ENCODE measurements at regions not wholly inside any gene's neighbourhood (a gene's known extent, or its start where the extent isn't known, plus 50 kb on each side); places are given as distances from the start of the nearest gene placed in this dataset.

DNA sequence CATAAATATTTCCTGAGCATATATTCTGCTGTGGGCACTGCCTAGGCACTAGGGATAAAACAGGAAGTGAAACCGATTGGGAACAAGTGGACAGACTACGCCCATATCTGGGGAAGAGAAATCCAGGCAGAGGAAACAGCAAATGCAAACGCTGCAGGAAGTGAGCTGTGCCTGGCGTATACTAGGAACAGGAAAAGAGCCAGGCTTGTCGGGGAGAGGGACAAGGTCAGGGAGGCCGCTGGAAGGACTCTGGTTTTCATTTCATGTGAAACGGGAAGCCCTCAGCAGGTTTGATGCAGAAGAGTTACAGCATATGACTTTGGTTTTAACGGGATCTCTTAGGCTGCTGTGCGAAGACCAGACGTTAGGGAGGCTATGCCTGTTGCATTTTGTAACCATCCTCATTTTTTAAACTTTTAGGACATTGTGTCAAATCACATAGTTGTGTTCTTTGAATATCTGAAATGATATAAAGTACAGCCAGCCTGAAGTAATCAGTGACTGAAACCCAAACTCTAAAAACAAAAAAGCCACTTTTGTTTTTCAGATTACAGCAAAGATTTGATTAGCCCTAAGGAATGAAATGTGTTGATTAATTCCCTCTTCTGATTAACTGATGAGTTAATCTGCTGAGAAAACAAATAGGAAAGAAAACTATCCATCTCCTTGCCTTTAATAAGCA lies 110.2 kb upstream of the PIEZO2 start:
- DNase-seq: no peak

DNA sequence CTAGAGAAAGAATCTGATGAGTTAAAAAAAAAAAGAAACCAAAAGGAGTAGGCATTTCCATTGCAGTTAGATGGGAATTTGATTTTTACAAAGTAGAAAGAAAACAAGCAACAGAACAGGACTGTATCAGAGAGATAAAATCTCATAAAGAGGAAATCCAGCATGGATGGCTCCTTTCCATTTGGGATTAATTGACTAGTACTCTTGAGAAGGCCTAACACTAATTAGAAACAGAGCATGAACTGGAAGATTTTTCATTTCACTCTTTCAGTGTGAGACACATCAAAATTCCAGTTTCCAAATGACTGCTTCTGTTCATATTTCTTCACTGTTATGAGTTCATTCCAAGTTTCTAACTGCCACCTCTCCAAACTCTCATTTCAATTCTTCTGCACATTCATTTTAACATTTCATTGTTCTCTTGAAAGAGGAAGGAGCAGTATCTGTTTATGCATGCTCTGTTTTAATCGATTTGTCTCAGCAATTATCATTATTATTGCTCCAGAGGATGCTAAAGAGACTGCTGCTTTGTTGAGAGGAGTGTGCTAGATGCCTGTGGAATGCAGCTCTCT lies 108.8 kb upstream of the PIEZO2 start:
- DNase-seq: no peak

DNA sequence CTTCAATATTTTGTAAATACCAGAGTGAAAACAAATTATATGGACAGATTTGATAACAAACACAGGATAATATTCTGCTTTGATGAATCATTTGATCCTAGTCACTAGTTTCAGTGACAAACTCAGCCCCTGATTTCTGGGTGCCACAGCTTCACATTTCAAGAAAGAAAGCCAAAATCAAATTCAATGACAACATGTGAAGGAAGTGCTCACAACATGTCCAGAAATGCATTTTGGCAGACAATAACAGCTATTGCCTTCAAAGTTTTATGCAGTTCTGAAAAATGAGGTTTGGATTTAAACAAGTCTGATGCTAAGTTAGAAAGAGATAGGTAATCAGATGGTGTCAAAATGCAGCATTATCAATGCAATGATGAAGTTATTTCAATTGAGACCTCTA lies 106.9 kb upstream of the PIEZO2 start:
- DNase-seq: no peak

DNA sequence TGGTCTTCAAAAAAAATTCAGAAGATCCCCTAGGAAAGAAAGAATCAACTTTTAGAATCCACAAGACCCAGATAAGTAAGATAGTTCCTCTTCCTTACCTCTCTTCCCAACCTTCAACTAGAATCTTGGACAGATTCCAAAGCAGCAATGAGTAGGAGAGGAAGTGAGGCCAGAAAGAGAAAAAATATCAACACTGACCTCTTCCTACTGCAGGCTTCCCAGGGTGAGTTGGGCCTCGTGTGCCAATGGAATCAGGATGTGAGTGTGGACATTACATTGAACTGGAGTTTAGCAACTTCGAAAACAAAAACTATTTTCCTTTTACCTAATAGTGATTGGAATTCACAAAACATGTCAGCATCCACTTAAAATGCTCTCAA lies 102.5 kb upstream of the PIEZO2 start:
- no peak for DNase-seq

DNA sequence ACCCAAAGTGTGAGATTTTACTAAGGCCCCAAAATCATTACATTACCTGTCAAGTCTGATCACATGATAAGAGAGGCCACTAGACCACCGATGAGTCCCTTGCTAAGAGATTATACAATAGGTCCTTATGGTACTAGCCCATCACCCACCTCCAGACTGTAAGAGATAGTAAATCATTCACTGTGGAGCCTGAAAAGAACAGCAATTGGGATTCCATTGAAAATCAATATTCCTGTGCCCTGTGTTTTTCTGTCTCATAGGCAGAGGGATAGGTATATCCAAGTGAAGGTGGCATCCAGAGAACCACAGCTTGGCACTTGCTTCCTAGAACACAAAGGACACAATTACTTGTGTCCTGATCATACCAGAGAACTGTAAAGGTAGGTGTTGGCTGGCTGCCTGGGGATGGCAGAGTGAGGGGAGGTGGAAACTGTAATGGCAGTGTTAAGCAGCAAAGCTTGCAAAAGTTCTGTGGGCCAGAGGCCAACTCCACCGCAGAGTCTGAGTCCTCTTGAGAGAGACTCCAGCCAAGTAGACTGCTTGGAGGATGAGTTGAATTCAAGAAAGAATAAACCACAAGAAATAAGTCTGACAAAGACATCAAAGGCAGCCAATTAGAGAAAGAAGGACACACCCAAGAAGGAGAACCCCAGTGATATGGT lies 102.0 kb upstream of the PIEZO2 start:
- no peak for DNase-seq

DNA sequence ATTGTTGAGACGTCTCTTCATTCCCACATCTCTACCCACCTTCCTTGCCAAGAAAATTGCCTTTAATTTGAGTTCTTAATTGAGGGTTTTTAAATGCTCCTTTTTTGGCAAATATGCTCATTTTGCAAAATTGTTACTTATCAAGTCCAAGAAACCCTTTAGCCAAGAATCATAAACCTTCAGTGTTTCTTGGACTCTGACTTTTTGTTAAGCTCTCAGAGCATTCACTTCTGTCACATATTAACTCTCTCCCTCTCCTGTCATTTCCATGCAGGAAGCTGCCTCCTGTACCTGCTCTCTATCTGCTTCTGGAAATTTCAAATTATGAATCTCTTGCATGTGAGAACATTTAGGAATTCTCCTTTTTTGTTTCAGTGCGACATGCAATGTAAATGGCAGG lies 100.0 kb upstream of the PIEZO2 start:
- DNase-seq: no peak

DNA sequence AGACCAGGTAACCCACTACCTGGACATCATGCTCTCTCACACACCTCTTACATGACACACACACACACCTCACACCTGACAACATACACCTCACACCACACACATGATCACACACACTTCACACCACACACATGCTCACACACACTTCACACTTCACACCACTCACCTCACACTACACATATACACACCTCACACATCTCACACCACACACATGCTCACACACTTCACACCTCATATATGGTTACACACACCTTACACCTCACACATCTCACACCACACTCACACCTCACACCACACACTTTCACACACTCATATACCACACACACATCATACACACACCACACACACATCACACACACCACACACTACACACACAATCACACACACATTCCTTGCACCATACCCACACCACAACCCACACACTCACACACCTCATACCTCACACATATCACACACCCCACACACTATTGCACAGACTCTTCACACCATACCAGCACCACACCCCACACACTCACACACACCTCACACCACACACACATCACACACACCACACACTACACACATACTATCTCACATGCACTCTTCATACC lies 98.1 kb upstream of the PIEZO2 start:
- DNase-seq: no peak

DNA sequence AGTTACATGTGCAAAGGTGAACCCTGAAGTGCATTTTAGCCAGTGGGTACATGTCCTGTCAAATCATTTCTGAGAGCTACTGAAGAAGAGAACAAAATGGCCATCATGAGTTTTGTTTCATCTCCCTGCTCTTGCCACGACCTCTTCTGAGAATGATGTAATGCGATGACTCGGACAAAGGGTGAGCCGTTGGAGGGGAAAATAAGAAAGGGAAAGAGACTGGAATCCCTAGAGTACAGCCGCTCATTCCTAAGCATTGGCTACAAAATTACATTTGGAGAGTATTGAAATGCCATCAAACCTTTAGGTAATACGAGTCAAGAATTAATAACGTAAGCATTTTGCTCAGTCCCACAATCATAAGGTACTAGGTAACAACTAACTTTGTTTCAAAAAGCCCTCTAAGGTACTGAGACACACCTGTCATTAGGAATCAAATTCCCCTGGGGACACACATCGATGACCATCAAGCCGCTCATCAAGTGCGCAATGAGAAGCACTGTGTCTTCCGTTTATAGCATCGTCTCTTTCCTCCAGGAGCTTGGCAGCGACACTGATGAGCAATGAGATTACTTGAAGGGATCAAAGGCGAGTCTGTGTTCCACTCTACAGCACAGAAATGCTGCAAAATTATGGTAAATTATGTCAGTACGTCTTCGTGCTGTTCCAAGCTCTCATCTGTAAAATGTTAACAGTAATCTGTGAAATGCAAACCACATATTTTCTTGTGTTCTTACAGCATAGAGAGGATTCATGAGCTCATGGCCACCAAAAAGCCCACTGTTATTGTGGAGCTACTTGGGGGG lies 97.3 kb upstream of the PIEZO2 start:
- DNase-seq: no peak

DNA sequence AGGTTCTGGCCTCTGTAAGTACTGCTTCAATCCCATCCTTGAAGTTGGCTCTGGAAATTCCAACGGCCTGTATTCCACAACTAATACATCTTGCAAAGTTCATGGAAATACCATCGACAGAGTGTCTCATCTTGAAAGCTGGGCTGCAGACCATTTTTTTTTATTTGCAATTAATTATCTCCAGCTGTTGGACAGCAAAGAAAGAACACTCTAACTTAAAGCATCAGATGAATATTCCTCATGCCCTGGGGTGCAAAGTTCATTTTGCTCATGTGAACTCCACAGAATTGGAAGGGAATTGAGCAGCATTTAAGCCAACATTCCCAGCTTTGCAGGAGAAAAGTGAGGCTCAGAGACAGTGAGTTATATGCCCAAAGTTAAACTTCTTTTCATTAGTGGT lies 96.5 kb upstream of the PIEZO2 start:
- no peak for DNase-seq

DNA sequence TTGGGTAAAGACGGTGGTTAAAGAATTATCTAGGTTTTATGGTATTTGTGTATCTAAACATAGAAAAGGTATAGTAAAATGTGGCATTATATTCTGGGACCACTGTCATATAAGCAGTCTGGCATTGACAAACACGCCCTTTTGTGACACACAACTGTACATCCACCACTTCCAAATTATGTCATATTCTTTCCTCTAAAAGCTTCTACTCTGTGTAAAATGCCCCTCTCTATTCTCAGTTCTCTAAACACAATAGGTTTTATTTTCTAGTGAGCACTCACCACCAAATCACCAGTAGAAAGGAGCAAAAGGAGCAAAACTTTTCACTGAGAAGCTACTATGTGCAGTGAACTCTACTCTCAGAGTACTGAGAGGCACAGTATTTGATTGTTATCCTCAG lies 88.1 kb upstream of the PIEZO2 start:
- DNase-seq: no peak

DNA sequence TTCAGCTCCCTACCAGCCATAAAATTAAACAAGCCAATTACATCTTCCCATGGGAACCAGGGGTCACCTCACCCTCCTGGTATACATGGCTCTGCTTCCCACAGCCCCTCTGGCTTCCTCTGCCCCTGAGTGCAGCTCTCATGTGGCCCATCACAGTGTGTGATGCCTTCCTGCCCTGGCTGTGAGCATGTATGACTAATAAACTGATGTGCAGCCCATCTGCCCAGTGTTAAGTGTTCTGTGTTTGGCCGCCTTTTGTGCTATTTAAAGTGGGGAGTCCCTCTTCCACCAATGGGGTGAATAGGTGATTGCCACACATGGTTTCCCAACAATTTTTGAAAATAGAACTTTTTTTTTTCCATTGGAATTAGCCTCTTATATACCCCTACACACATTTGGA lies 87.7 kb upstream of the PIEZO2 start:
- DNase-seq: no peak

DNA sequence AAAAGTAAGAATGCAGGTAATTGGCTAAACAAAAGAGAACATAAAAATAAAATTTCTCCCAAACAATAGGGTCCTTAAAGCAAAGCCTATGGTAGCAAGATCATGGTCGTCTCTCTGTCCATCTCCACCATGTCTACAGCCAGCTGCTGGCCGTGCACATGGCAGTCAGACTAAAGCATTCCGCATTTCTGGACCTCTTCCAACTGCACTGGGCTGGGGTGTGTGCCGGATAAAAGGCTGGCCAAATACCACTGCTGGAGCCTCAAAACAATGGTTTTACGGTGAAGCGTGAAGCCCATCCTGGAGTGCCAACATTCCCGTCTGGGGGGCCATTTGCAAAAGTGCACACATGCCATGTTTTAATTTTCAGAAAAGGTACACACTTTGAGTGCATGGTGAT lies 74.8 kb upstream of the PIEZO2 start:
- DNase-seq: no peak

DNA sequence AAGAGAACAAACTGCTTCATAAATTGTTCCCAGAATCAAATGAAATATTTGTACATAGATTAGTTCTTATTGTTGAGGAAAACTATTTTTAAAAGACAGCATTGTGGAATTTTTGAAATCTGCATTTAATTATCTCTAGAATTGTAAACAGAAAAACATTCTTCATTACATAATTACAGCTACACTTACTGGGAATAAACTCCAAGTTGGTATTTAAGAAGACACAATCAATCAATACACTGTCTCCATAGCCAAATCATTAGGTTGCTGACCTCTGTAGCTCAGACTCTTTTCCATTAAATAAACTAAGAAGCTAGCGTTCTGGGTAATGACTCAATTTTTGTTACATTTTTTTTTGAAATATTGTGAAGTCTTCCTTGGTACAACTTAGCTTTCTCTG lies 70.2 kb upstream of the PIEZO2 start:
- no peak for DNase-seq

DNA sequence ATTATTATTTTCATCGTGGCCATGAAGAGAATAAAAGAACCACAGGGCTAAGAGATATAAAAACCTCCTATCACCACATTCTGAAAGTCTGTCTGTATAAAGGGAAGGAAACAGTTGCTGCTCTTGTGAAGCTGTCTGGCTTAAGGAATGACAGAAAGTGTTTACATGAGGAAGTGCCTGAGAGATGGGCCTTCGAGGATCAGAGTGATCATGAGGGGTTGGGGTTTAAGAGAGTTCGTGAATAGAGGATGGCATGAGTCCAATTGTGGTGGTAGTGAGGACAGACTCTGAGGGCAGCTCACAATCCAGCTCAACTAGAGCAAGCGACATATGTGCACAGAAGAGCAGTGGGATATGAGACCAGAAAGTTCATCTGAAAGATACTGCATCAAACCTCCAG lies 65.8 kb upstream of the PIEZO2 start:
- DNase-seq: no peak

DNA sequence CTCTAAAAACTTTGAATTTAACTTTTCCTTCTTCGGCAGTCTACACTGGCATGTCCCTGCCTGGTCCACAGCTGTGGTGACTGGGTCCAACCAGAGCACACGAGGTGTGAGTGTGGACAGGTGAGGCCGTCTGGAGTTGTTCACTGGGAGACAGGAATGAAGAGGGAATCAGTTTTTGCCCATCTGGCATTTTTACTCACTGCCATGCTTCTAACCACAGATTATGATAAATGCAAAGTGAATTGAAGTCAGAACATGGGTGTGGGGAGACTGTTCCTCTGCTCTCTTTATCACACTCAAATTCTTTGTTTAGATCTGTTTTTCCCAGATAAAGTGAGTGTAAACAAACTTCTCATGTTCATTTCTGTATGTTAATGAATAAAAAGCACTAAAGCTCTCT lies 54.7 kb upstream of the PIEZO2 start:
- no peak for DNase-seq

DNA sequence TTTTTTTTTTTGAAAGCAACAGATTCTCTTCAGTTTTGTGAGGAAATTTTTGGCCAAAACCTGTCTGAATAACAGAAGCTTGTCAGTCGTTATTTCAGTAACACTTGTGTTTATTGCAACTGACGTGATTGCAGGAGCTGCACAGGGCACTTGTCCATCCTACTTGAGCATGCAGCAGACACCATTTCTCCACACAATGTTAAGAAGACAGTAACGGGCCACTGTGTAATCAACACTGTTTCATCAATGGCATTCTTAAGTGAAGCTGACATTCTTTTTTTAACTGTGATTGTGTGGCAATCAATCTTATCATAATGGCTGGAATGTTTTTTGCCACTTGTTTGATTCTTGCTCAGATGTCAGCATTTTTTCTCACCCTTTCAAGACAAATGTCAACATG lies 50.1 kb upstream of the PIEZO2 start:
- no peak for DNase-seq
